HG03025 (cell line): ENCODE measurements at regions not wholly inside any gene's neighbourhood (a gene's known extent, or its start where the extent isn't known, plus 50 kb on each side); places are given as distances from the start of the nearest gene placed in this dataset.

Source experiments
- ATAC-seq: cut with Tn5 transposase; IDR thresholded peaks from one replicate; pipeline ENCODE4 v1.9.1; 2021; ENCODE audit warnings: mild to moderate bottlenecking, moderate library complexity; ENCODE audit not compliant: unreplicated experiment, low FRiP score

- ATAC-seq = no peak
Observed at GRCh38 chr13:105527127-105527526, 1008.3 kb downstream of the EFNB2 start.

- ATAC-seq = no peak
Observed at GRCh38 chr13:105519771-105520170, 1015.7 kb downstream of the EFNB2 start.

- ATAC-seq = no peak
Observed at GRCh38 chr13:105518086-105518485, 1017.4 kb downstream of the EFNB2 start.

- no peak for ATAC-seq
Observed at GRCh38 chr13:105514401-105514800, 1021.1 kb downstream of the EFNB2 start.

- no peak for ATAC-seq
Observed at GRCh38 chr13:105513448-105513847, 1022.0 kb downstream of the EFNB2 start.

GRCh38 chr13:105509981-105510762 is 1025.3 kb downstream of the EFNB2 start:
- ATAC-seq = no peak

- ATAC-seq = no peak
Observed at GRCh38 chr13:105506463-105506862, 1029.0 kb downstream of the EFNB2 start.

- no peak for ATAC-seq
Observed at GRCh38 chr13:105502193-105502592, 1033.3 kb downstream of the EFNB2 start.

- ATAC-seq = no peak
Observed at GRCh38 chr13:105497597-105497996, 1037.9 kb downstream of the EFNB2 start.

- ATAC-seq = no peak
Observed at GRCh38 chr13:105492216-105492615, 1043.2 kb downstream of the EFNB2 start.

- no peak for ATAC-seq
Observed at GRCh38 chr13:105491345-105491744, 1044.1 kb downstream of the EFNB2 start.

- no peak for ATAC-seq
Observed at GRCh38 chr13:105485081-105485480, 1050.4 kb downstream of the EFNB2 start.

GRCh38 chr13:105474983-105475610 is 1060.4 kb downstream of the EFNB2 start:
- no peak for ATAC-seq

GRCh38 chr13:105471673-105472072 is 1063.8 kb downstream of the EFNB2 start:
- ATAC-seq = no peak

GRCh38 chr13:105466376-105466775 is 1069.1 kb downstream of the EFNB2 start:
- ATAC-seq = no peak

- no peak for ATAC-seq
Observed at GRCh38 chr13:105465745-105466144, 1069.7 kb downstream of the EFNB2 start, which contains the start of gene DAOA. DAOA (plus strand) TSS chr13:105466045.

- no peak for ATAC-seq
Observed at GRCh38 chr13:105465251-105465650, 1070.2 kb downstream of the EFNB2 start.

GRCh38 chr13:105464249-105464648 is 1071.2 kb downstream of the EFNB2 start:
- no peak for ATAC-seq

- no peak for ATAC-seq
Observed at GRCh38 chr13:105463011-105463501, 1072.4 kb downstream of the EFNB2 start.

- ATAC-seq = no peak
Observed at GRCh38 chr13:105462098-105462497, 1073.4 kb downstream of the EFNB2 start.

GRCh38 chr13:105452895-105453294 is 1082.6 kb downstream of the EFNB2 start:
- ATAC-seq = no peak

- ATAC-seq = no peak
Observed at GRCh38 chr13:105450784-105451183, 1084.7 kb downstream of the EFNB2 start.
